HepG2 (cell line): ENCODE measurements at regions not wholly inside any gene's neighbourhood (a gene's known extent, or its start where the extent isn't known, plus 50 kb on each side); places are given as distances from the start of the nearest gene placed in this dataset.

ENCODE experiments used
- ERF ChIP-seq: IDR thresholded peaks from 2 replicates; pipeline ENCODE4 v1.6.1; 2018; ENCODE audit warnings: missing biosample characterization, missing genetic modification reagents
- KLF16 ChIP-seq, 2 experiments: sonication (generic) in 1 of 2; formaldehyde crosslinking in 1 of 2; IDR thresholded peaks; 2 replicates each; pipeline versions ENCODE4 v1.6.1 to v1.8.0; 2016 to 2023; ENCODE audit warnings: missing genetic modification reagents in 2 of 2, missing compliant biosample characterization in 1 of 2
- REL ChIP-seq: sonication (generic); formaldehyde crosslinking; conservative IDR thresholded peaks from 2 replicates; pipeline ENCODE4 v1.8.0; 2022; ENCODE audit warnings: mild to moderate bottlenecking, missing genetic modification reagents, moderate library complexity
- STAG1 ChIP-seq: sonication (generic); formaldehyde crosslinking; IDR thresholded peaks from 2 replicates; pipeline ENCODE4 v1.4.0; 2020; ENCODE audit warnings: missing genetic modification reagents
- ZNF746 ChIP-seq: sonication (generic); formaldehyde crosslinking; IDR thresholded peaks from 2 replicates; pipeline ENCODE4 v1.8.0; 2022; ENCODE audit warnings: mild to moderate bottlenecking, missing genetic modification reagents
- ZNF839 ChIP-seq: sonication (generic); formaldehyde crosslinking; IDR thresholded peaks from 2 replicates; pipeline ENCODE4 v1.4.0; 2020; ENCODE audit warnings: missing genetic modification reagents, mild to moderate bottlenecking, borderline replicate concordance
- TF ChIP-seq, protein P1 (sequence below): sonication (generic); formaldehyde crosslinking; IDR thresholded peaks from 2 replicates; pipeline ENCODE4 v1.9.0; 2021; ENCODE audit warnings: mild to moderate bottlenecking, missing genetic modification reagents
- TF ChIP-seq, protein P2 (sequence below): sonication (generic); formaldehyde crosslinking; IDR thresholded peaks from 2 replicates; pipeline ENCODE4 v1.4.0; 2020; ENCODE audit warnings: missing genetic modification reagents, borderline replicate concordance
- TF ChIP-seq, protein P3 (sequence below): sonication (generic); formaldehyde crosslinking; IDR thresholded peaks from 2 replicates; pipeline ENCODE4 v1.5.1; 2020; ENCODE audit warnings: mild to moderate bottlenecking, missing genetic modification reagents, moderate library complexity
- TF ChIP-seq, protein P4 (sequence below): sonication (generic); formaldehyde crosslinking; IDR thresholded peaks from 2 replicates; pipeline ENCODE4 v1.5.0; 2020; ENCODE audit warnings: mild to moderate bottlenecking, missing genetic modification reagents, moderate library complexity

DNA sequence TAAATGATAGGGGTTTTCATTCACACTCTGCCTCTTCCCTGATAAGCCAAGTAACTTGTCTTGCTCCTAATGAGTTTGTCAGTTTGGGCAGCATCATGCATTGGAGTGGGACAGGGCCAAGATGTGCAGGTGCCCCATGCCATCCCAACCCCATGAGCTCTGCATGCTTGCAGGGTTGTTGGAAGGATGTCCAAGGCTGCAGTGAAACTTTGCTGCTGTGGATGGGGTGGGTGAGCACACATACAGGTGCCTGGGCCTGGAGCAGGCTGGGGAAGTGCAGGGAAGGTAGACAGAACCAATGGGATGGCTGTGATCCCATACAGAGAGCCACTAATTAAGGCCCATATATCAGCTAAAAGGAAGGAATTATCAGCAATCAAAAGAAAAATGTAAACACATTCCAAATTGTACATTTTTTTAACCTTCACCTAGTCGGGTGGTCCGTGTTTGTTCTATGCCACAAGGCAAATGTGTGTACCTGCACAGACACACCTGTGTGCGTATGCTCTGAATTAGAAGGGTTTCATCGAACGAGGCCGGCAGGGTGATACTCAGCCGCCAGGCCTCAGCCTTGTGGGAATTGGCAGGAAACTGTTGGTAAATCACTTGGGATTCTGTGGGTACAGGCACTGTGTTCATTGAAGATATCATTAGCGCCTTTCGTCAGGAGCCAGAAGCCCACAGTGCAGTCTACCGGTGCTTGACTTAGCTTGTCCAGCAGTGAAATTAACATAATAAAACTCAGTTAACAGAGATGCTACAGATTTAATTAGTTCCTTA is 342.9 kb downstream of the MYCN start:
- TF ChIP-seq ERF (no peak), ZNF746 (CRISPR knock-in tag) (no peak), REL (CRISPR knock-in tag) (no peak), STAG1 (CRISPR knock-in tag) (no peak), ZNF839 (CRISPR knock-in tag) (no peak), KLF16 (CRISPR knock-in tag; IDR thresholded peaks at IDR 0.05) (no peak)
- TF ChIP-seq, protein P1, sequence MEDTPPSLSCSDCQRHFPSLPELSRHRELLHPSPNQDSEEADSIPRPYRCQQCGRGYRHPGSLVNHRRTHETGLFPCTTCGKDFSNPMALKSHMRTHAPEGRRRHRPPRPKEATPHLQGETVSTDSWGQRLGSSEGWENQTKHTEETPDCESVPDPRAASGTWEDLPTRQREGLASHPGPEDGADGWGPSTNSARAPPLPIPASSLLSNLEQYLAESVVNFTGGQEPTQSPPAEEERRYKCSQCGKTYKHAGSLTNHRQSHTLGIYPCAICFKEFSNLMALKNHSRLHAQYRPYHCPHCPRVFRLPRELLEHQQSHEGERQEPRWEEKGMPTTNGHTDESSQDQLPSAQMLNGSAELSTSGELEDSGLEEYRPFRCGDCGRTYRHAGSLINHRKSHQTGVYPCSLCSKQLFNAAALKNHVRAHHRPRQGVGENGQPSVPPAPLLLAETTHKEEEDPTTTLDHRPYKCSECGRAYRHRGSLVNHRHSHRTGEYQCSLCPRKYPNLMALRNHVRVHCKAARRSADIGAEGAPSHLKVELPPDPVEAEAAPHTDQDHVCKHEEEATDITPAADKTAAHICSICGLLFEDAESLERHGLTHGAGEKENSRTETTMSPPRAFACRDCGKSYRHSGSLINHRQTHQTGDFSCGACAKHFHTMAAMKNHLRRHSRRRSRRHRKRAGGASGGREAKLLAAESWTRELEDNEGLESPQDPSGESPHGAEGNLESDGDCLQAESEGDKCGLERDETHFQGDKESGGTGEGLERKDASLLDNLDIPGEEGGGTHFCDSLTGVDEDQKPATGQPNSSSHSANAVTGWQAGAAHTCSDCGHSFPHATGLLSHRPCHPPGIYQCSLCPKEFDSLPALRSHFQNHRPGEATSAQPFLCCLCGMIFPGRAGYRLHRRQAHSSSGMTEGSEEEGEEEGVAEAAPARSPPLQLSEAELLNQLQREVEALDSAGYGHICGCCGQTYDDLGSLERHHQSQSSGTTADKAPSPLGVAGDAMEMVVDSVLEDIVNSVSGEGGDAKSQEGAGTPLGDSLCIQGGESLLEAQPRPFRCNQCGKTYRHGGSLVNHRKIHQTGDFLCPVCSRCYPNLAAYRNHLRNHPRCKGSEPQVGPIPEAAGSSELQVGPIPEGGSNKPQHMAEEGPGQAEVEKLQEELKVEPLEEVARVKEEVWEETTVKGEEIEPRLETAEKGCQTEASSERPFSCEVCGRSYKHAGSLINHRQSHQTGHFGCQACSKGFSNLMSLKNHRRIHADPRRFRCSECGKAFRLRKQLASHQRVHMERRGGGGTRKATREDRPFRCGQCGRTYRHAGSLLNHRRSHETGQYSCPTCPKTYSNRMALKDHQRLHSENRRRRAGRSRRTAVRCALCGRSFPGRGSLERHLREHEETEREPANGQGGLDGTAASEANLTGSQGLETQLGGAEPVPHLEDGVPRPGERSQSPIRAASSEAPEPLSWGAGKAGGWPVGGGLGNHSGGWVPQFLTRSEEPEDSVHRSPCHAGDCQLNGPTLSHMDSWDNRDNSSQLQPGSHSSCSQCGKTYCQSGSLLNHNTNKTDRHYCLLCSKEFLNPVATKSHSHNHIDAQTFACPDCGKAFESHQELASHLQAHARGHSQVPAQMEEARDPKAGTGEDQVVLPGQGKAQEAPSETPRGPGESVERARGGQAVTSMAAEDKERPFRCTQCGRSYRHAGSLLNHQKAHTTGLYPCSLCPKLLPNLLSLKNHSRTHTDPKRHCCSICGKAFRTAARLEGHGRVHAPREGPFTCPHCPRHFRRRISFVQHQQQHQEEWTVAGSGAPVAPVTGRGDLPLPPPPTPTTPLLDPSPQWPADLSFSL (CRISPR knock-in tag), result no peak
- TF ChIP-seq, protein P2, sequence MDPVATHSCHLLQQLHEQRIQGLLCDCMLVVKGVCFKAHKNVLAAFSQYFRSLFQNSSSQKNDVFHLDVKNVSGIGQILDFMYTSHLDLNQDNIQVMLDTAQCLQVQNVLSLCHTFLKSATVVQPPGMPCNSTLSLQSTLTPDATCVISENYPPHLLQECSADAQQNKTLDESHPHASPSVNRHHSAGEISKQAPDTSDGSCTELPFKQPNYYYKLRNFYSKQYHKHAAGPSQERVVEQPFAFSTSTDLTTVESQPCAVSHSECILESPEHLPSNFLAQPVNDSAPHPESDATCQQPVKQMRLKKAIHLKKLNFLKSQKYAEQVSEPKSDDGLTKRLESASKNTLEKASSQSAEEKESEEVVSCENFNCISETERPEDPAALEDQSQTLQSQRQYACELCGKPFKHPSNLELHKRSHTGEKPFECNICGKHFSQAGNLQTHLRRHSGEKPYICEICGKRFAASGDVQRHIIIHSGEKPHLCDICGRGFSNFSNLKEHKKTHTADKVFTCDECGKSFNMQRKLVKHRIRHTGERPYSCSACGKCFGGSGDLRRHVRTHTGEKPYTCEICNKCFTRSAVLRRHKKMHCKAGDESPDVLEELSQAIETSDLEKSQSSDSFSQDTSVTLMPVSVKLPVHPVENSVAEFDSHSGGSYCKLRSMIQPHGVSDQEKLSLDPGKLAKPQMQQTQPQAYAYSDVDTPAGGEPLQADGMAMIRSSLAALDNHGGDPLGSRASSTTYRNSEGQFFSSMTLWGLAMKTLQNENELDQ (CRISPR knock-in tag), result no peak
- TF ChIP-seq, protein P3, sequence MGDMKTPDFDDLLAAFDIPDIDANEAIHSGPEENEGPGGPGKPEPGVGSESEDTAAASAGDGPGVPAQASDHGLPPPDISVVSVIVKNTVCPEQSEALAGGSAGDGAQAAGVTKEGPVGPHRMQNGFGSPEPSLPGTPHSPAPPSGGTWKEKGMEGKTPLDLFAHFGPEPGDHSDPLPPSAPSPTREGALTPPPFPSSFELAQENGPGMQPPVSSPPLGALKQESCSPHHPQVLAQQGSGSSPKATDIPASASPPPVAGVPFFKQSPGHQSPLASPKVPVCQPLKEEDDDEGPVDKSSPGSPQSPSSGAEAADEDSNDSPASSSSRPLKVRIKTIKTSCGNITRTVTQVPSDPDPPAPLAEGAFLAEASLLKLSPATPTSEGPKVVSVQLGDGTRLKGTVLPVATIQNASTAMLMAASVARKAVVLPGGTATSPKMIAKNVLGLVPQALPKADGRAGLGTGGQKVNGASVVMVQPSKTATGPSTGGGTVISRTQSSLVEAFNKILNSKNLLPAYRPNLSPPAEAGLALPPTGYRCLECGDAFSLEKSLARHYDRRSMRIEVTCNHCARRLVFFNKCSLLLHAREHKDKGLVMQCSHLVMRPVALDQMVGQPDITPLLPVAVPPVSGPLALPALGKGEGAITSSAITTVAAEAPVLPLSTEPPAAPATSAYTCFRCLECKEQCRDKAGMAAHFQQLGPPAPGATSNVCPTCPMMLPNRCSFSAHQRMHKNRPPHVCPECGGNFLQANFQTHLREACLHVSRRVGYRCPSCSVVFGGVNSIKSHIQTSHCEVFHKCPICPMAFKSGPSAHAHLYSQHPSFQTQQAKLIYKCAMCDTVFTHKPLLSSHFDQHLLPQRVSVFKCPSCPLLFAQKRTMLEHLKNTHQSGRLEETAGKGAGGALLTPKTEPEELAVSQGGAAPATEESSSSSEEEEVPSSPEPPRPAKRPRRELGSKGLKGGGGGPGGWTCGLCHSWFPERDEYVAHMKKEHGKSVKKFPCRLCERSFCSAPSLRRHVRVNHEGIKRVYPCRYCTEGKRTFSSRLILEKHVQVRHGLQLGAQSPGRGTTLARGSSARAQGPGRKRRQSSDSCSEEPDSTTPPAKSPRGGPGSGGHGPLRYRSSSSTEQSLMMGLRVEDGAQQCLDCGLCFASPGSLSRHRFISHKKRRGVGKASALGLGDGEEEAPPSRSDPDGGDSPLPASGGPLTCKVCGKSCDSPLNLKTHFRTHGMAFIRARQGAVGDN (CRISPR knock-in tag), result no peak
- TF ChIP-seq, protein P4, sequence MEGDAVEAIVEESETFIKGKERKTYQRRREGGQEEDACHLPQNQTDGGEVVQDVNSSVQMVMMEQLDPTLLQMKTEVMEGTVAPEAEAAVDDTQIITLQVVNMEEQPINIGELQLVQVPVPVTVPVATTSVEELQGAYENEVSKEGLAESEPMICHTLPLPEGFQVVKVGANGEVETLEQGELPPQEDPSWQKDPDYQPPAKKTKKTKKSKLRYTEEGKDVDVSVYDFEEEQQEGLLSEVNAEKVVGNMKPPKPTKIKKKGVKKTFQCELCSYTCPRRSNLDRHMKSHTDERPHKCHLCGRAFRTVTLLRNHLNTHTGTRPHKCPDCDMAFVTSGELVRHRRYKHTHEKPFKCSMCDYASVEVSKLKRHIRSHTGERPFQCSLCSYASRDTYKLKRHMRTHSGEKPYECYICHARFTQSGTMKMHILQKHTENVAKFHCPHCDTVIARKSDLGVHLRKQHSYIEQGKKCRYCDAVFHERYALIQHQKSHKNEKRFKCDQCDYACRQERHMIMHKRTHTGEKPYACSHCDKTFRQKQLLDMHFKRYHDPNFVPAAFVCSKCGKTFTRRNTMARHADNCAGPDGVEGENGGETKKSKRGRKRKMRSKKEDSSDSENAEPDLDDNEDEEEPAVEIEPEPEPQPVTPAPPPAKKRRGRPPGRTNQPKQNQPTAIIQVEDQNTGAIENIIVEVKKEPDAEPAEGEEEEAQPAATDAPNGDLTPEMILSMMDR, result no peak
